CD8-positive, alpha-beta memory T cell (primary cell): ENCODE measurements at regions not wholly inside any gene's neighbourhood (a gene's known extent, or its start where the extent isn't known, plus 50 kb on each side); places are given as distances from the start of the nearest gene placed in this dataset.

Experiments used
- CTCF ChIA-PET: fragments of 350-600 bp; sonication (Branson Sonifier 250); formaldehyde crosslinking; loops from one replicate; lab custom pipeline; 2021; ENCODE audit warnings: antibody characterized with exemption; lab: Charles Lee
- POLR2A ChIA-PET: fragments of 350-600 bp; sonication (Branson Sonifier 250); formaldehyde crosslinking; loops from one replicate; lab custom pipeline; 2021; ENCODE audit warnings: antibody characterized with exemption; lab: Charles Lee
- DNase-seq, 5 donors: peaks; one replicate each; pipeline versions ENCODE4 v3.0.0 to v3.0.0-alpha.2; 2020 to 2022; ENCODE audit warnings: mixed read lengths in 1 of 5
- H3K27ac ChIP-seq: one replicate; pipeline ENCODE4 v1.7.0; 2013; ENCODE audit warnings: low read depth, mild to moderate bottlenecking, low read length, moderate library complexity
- H3K27me3 ChIP-seq: 2 replicates; pipeline ENCODE4 v1.7.0; 2013; ENCODE audit warnings: low read length, mild to moderate bottlenecking; ENCODE audit not compliant: insufficient read depth, poor library complexity, severe bottlenecking
- H3K36me3 ChIP-seq: 2 replicates; pipeline ENCODE4 v1.7.0; 2013; ENCODE audit warnings: mild to moderate bottlenecking, low read length, moderate library complexity; ENCODE audit not compliant: insufficient read depth
- H3K4me1 ChIP-seq: 2 replicates; pipeline ENCODE4 v1.7.0; 2013; ENCODE audit warnings: mild to moderate bottlenecking, low read length, moderate library complexity; ENCODE audit not compliant: insufficient read depth
- H3K4me3 ChIP-seq: 2 replicates; pipeline ENCODE4 v1.7.0; 2013; ENCODE audit warnings: mild to moderate bottlenecking, low read length
- H3K9me3 ChIP-seq: 2 replicates; pipeline ENCODE4 v1.7.0; 2013; ENCODE audit warnings: mild to moderate bottlenecking, low read length
- H3K27ac Mint-ChIP-seq, 8 donors: one replicate each; pipeline ENCODE4 v1.8.0; 2020 to 2021; ENCODE audit warnings: mixed read lengths in 8 of 8, mild to moderate bottlenecking in 6 of 8, inconsistent platforms in 3 of 8, moderate library complexity in 3 of 8
- H3K27me3 Mint-ChIP-seq, 2 donors: one replicate each; pipeline ENCODE4 v1.8.0; 2020 to 2021; ENCODE audit warnings: mixed read lengths in 2 of 2, mild to moderate bottlenecking in 1 of 2, moderate library complexity in 1 of 2
- H3K36me3 Mint-ChIP-seq, 3 donors: one replicate each; pipeline ENCODE4 v1.8.0; 2020 to 2021; ENCODE audit warnings: mixed read lengths in 3 of 3, inconsistent platforms in 1 of 3, mild to moderate bottlenecking in 1 of 3
- H3K4me1 Mint-ChIP-seq, 3 donors: one replicate each; pipeline ENCODE4 v1.8.0; 2020 to 2021; ENCODE audit warnings: mixed read lengths in 3 of 3, inconsistent platforms in 1 of 3, mild to moderate bottlenecking in 1 of 3
- H3K4me3 Mint-ChIP-seq, 7 donors: one replicate each; pipeline ENCODE4 v1.8.0; 2020 to 2021; ENCODE audit warnings: mixed read lengths in 7 of 7, mild to moderate bottlenecking in 6 of 7, moderate library complexity in 4 of 7, inconsistent platforms in 2 of 7
- H3K9me3 Mint-ChIP-seq, 5 donors: one replicate each; pipeline ENCODE4 v1.8.0; 2020 to 2022; ENCODE audit warnings: mixed read lengths in 5 of 5, mild to moderate bottlenecking in 3 of 5, moderate library complexity in 2 of 5, inconsistent platforms in 1 of 5

DNA sequence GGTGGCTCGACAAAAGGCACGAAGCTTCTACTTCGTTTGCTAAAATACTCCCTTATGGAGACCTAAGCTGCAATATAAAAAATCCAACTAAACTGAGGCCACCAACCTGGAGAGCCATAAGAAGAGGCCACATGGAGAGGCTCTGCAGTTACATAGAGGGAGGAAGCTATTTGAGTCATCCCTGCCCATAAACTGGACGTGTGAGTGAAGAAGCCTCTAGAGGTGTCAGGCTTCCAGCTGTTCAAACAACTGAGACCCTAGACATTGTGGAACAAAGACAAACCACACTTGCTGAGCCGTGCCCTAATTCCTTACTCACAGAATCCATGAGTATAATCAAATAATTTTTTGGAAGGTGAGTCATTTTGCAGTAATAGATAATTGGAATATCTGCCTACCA is 50.2 kb upstream of the GMNC start:
- no peaks in the 10 kb centered on the region for H3K36me3 Mint-ChIP-seq
- no peak for DNase-seq
- H3K27me3 Mint-ChIP-seq = no peaks in the 10 kb centered on the region
- no peaks in the 10 kb centered on the region for H3K9me3 ChIP-seq
- no peaks in the 10 kb centered on the region for H3K27me3 ChIP-seq
- H3K27ac ChIP-seq = no peak overlapping the region
- POLR2A ChIA-PET = no interaction called here
- no peaks in the 10 kb centered on the region for H3K4me1 Mint-ChIP-seq
- H3K4me3 ChIP-seq = no peak overlapping the region
- H3K4me3 Mint-ChIP-seq = no peak overlapping the region
- H3K9me3 Mint-ChIP-seq = peaks cover 0 to 7% (median 2%) of the 10 kb centered on the region in 5 donors
- H3K27ac Mint-ChIP-seq = no peak overlapping the region
- H3K36me3 ChIP-seq = no peaks in the 10 kb centered on the region
- no peaks in the 10 kb centered on the region for H3K4me1 ChIP-seq
- CTCF ChIA-PET = no interaction called here
